Thyroid gland (tissue), 4 donors: ENCODE measurements at regions not wholly inside any gene's neighbourhood (a gene's known extent, or its start where the extent isn't known, plus 50 kb on each side); places are given as distances from the start of the nearest gene placed in this dataset.

Source experiments
- CTCF ChIP-seq, 6 experiments: fragments of 200-600 bp in 3 of 6; fragments of 450-650 bp in 3 of 6; sonication (generic) in 3 of 6; IDR thresholded peaks; one replicate each; pipeline ENCODE4 v1.5.1; 2016 to 2019; ENCODE audit warnings: antibody characterized with exemption in 6 of 6, mild to moderate bottlenecking in 2 of 6, inconsistent platforms in 1 of 6, moderate library complexity in 1 of 6
- POLR2A ChIP-seq, 2 donors: fragments of 450-650 bp; IDR thresholded peaks; one replicate each; pipeline ENCODE4 v1.6.1; 2017; ENCODE audit warnings: antibody characterized with exemption in 2 of 2, mild to moderate bottlenecking in 2 of 2, moderate library complexity in 1 of 2

GRCh38 chr12:114506651-114507050 lies 100.7 kb upstream of the TBX5 start:
- no peak for TF ChIP-seq CTCF (IDR thresholded peaks at IDR 0.05)
- no peak for TF ChIP-seq POLR2A (IDR thresholded peaks at IDR 0.05)
